HG02571 (cell line): ENCODE measurements at regions not wholly inside any gene's neighbourhood (a gene's known extent, or its start where the extent isn't known, plus 50 kb on each side); places are given as distances from the start of the nearest gene placed in this dataset.
"Not testable (repeated sequence)": the region's sequence is repeated elsewhere in the genome, so short reads cannot be mapped to it uniquely, and the experiment has no call there.

Experiments
- ATAC-seq: cut with Tn5 transposase; IDR thresholded peaks from one replicate; pipeline ENCODE4 v1.9.1; 2021; ENCODE audit warnings: mild to moderate bottlenecking, moderate library complexity; ENCODE audit not compliant: unreplicated experiment

DNA sequence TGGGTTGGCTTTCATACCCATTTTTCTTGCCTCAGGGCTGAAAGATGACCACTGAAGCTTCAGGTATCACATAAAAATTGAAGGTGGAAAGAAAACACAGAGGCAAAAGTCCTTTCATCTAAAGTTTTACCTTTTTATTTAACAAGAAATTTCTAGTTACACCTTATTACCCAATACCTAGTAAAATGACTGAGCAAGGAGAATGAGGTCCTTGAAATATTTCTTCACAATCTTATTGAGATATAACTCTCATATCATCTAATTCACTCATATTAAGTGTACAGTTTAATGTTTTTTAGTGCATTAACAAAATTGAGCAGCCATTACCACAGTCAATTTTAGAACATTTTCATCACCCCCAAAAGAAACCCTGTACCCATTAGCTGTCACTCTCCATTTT, 112.9 kb upstream of the ADTRP start:
- ATAC-seq: no peak

DNA sequence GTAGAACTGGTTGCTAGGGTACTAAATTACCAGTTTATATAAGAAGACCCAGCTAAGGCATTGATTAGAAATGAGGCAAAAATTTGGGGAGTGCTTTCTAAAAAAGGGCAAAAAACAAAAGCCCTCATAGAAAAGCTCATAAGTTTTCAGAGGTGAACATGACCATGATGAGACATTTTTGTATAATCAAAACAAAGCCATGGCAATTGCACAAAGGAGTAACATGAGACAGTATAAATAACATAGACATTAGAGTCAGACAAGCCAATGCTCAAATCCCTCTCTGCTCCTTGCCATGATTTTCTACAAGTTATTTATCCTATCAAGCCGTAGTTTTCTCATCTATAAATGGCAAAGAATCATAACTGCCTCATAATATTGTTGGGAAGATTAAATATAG, 112.2 kb upstream of the ADTRP start:
- no peak for ATAC-seq

DNA sequence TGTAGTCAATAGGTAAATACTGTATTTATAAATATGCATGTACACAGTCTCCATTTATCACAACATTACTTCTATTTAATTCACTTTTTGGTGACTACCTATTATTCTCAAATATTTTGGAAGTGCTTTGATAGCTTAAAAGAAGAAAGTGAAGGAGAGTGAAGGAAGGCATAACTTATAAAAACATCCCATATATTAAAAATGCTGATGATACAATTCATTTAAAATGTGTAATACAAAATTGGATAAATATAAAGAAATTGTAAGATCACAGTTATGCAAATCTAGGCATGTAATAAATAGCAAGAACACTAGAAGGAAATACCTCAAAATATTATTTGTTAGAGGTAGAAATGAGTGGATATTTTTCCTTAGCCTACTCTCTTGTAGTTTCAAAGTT, 111.6 kb upstream of the ADTRP start:
- no peak for ATAC-seq

DNA sequence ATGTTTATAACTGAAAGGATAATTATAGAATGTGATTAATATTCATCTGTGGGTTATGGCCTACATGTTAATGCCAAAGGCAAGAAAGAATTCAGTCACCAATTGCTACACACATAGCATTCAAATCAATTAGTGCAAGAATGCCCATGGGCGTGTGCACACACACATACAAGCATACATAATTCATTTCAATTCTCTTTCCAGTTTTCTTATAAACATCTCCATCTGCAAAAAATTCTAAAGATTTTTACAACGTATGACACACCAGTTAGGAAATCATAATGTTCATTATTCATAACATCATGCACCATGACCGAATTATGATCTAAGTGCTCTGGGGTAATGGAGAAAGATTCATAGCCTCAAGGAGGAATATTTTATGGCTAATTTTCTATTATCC, 111.0 kb upstream of the ADTRP start:
- ATAC-seq: no peak

DNA sequence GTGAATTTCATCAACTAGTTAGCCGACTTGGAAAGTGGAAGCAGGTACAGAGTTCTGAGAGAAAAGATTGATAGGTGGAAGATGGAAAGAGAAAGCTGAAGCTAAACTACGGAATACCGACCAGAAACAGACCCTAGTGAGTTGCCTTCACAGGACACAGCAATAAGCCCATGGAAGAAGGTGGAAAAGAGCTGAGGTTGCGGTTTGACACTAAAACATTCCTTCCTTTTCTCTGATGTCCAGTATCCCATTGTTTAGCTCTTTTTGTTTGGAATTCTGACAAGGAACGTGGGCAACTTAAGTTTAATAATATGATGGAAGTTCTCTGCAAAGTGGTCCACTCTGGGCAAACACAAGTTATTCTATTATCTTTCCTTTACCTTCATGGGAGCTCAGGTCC, 110.1 kb upstream of the ADTRP start:
- no peak for ATAC-seq

DNA sequence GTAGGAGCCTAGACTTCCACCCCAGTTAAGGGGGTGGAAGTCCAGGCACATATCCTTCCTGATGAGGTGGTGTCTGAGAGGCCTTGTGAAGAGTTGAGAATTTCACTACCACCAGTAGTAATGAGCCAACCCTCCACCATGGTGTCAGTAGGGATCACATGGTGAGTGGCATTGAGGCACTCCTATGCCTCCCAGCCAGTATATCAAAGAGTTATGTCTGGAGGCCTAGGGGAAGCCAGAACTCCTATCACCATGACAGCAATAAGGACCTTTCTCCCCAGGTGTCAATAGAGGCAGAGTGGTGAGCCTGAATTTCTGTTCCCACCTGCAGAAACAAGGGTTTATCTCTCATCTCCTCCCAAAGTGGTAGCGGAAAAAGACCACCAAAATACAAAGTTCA, 106.6 kb upstream of the ADTRP start:
- ATAC-seq: no peak

DNA sequence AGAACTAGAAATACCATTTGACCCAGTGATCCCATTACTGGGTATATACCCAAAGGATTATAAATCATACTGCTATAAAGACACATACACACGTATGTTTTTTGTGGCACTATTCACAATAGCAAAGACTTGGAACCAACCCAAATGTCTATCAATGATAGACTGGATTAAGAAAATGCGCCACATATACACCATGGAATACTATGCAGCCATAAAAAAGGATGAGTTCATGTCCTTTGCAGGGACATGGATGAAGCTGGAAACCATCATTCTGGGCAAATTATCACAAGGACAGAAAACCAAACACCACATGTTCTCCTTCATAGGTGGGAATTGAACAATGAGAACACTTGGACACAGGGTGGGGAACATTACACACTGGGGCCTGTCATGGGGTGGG, 104.9 kb upstream of the ADTRP start:
- ATAC-seq: not testable (repeated sequence)

DNA sequence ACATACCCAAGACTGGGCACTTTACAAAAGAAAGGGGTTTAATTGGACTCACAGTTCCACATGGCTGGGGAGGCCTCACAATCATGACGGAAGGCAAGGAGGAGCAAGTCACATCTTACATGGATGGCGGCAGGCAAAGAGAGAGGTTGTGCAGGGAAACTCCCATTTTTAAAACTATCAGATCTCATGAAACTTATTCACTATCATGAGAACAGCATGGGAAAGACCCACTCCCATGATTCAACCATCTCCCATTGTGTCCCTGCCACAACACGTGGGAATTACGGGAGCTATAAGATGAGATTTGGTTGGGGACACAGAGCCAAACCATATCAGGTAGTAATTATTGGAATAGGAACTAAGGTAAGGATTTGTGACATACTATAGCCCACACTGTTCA, 101.6 kb upstream of the ADTRP start:
- ATAC-seq: not testable (repeated sequence)

DNA sequence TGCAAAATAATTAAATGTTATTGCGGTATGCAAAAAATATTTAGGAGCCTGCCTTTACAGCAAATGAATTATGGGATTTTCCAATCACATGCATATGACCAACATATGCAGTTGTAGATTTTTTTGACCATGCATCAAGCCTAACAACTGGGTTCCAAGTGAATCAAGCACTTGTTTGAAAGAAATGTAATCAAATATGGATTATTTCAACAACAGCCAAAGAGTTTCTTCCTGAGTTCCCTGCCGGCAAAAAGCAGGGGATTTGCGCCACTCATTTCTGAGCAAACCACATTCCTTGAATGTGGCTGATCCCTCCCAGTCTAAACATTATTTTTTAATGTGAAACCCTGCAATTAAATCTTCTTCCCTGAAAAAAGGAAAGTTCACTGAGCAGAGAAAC, 100.1 kb upstream of the ADTRP start:
- ATAC-seq: no peak

DNA sequence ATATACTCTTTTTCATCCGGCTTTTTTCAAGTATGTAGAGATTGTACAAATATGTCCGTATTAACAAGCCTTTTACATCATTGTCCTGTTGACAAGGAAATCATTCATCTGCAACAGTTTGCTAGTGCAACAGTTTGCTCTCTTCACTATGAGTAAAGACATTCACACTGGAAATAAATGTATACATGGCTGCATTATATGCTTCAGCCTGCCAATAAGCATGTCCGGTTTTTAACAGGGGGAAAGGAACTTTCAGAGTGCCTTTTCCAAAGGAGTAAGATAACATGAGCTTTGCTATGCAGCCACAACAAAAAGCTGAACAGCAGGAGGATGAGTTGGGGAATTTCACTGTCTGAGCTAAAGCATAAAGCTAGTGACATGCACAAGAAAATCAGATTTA, 99.4 kb upstream of the ADTRP start:
- ATAC-seq: no peak

DNA sequence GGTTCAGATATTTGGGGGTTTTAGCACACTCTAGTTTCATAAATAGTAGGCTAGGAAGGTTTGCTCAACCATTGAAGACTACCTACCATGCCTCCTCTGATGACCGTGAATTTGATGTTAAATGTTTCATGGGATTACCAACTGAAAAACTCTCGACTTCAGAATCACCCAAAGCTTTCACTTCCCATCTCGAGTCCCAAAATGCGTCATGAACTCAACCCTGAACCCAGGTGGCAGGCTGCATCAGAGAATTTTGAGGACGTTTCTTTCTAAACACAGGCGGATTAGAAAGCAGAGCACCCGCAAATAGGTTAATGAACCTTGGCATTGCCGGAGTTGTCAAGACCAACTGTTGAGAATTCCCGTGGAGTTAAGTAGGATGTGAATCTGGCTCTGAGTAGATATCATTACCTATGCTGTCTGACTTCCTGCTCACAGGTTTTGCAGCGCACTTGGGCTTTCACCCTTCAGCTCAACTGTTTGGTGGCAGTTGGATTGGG, 98.4 kb upstream of the ADTRP start:
- peak; percentile 56 for ATAC-seq

DNA sequence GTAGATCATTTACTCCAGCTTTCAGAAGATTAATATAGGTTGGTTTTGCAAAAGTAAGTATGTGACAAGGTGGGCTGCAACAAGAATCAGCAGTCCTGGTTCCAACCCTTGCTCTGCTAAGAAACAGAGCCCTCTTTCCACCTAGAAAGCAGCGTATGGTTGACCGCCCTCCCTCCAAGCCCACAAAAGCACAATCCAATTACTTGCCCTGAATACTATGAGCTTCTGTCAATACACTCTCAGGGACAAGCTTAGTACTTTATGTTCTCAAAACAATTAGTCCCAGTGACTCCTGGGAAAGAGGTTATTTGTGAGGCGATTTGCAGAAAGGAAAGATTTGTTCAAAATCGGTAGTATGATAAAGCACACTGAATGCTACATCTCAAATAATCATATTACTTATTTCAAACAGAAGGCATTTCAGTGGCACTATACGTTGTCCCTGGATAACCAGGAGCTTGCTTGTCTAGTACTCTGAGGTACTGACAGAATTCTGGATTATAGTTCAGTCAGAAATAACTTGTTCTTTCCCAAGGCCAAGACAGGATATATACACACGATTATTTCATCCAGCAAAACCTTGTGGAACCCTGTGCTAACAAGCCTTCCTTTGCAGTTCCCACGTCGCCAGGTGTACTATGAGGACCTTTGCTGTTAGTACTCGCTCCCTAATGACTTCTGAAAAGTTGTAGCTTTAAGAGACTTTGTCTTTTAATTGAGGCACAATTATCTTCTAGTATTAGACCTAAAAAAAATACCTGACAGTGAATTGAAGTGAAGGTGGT, 96.9 kb upstream of the ADTRP start:
- ATAC-seq: no peak

DNA sequence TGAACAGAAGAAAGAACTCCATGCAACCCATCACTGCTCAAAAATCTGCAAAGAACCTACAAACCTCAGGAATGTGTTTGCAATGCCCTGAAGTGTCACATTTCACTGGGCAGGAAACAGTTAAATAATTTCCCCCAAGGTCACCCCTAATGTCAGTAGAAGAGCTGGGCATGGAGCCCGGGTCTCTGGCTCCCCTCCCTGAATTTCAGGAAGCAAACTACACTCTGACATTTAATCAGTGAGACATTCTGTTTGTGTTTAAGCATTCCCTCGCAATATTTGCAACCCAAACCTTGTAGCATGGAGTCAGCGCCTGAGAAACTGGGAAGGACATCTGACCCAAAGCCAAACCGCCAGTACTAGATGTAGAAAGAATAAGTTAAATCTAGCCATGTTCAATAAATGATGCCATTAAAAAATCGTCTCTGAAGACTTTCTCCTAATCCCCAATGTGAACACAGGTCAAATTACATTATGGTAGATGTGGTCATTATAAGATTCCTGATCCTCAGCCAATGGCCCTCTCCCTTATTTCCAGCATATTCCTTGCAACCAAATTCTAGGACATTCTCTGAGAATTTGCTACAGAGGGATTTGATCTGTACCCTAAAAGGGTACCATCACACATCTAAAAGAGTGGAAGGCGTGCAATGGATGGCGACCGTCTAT, 91.2 kb upstream of the ADTRP start:
- ATAC-seq: no peak

DNA sequence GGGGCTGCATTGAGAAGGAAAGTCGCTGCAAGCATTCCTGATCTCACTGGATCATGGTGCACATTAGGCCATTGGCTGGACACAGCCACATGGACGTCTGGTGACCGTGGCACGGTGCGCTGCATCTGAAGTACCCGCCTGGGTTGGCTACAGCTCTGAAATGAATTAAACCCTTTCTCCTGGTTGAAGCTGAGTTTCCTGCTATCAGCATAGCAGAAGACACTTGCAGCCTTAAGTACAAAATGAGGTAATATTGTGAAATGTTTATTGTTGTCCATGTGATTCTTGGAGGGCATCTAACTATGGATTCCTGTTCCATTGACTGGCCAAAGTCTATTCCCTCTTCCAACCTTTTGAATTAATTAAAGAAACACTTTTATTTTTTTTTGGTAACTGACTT, 89.8 kb upstream of the ADTRP start:
- ATAC-seq: no peak

DNA sequence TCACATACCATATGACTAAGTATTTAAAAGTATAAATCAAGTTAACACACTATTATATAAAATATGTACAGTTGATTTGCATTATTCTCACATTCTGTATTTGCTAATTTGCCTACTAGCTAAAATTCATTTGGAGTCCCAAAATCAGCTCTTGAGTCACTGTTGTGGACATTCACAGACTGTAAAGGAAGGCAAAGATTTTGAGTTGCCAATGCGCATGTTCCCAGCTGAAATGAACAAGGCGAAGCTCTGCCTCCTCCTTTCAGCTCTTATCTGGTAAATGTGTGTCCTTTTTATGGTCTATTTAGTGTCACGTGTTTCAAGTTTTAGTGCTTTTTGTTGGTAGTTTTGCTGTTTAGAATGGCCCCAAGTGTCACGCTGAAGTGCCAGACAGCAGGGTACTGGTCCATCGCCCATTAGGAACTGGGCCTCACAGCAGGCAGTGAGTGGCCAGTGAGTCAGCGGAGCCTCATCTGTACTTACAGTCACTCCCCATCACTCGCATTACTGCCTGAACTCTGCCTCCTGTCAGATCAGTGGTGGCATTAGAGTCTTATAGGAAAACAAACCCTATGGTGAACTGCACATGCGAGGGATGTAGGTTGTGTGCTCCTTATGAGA, 87.2 kb upstream of the ADTRP start:
- ATAC-seq: no peak

DNA sequence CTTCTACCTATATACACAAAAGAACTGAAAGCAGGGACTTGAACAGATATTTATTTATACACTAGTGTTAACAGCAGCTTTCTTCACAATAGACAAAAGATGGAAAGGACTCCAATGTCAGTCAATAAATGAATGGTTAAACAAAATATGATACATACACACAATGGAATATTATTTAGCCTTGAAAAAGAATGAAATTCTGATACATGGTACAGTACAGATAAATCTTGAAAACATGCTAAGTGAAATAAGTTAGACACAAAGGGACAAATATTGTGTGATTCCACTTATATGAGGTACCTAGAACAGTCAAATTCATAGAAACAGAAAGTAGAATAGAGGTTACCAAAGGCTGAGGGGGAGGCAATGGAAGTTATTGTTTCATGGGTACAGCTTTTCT, 79.8 kb upstream of the ADTRP start:
- ATAC-seq: no peak

DNA sequence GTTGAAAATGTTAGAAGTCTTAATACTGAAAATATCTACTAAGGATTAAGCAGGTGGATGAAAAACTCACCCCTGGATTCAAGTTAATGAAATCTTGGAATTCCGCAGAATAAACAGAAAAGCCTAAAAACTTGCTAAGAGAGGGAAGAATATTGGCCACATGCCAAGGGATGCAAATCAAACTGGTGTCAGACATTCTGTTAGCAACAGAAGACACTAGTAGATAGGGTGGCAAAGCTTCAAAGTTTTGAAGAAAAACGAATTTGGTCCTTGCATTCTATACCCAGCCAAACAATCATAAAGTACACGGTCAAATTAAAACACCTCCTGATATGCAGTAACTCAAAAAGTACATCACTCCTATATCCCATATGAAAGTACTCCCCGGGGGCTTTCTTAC, 77.1 kb upstream of the ADTRP start:
- no peak for ATAC-seq

DNA sequence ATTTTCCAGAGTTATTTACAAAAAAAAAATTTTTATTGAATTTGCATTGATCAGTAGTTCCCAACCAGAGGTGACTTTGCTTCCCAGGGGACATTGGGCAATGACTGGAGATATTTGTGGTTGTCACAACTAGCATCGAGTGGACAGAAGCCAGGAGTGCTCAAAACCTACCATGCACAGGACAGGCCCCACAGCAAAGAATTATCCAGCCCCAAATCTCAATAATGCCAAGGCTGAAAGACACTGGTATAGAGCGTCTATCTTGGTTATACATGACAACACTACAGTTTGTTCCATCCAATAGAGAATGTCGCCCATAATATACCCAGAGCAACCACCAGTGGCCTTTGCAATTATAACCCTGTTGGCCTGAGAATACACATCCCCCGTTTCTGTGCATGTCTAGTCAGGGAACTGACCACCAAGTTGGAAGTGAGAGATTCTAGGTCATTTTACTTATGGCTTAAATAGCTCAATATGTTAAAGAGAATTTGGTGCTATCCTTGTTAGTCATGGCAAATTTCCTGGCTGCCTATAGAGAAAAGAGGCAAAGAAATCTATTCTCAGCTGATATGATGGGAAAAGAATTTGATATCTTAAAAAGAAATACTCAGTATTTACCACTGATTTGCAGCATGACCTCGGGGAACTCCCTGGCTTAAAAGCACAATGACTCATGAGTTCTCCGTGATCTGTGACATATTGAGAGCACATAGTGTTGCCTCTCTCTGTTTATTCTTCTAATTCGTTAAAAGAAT, 76.0 kb upstream of the ADTRP start:
- no peak for ATAC-seq

DNA sequence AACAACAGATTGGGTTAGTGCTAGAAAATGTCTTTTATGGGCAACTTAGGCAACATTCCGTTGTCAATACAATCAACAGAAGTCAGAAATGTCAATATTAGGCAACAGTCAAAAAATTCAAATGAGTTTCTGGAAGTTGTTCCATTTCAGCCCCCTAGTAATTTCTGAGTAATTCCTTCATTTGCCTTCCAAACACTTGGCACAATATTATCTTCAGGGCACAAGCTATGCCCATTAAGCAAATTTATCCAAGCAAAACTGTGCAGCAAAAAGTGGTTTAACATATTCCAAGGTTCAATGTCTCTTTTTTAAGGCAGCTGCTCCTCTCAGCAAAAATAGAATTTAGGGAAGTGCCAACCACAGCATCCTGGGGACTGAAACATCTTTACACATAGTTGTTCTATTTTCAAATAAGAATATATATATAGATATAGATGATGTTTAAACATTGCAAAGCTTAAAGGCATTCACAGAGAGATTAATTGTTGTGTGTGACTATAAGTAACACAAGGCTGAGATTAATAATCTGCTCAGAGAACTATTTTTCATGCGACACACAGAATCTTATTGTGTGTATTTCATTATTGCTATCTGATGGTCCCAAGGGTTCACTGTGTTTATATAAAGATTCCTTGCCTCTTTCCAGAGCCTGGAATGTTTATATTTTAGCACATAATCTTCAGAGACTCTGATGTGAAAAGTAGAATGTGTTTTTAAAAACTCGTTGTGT, 75.2 kb upstream of the ADTRP start:
- ATAC-seq: no peak

DNA sequence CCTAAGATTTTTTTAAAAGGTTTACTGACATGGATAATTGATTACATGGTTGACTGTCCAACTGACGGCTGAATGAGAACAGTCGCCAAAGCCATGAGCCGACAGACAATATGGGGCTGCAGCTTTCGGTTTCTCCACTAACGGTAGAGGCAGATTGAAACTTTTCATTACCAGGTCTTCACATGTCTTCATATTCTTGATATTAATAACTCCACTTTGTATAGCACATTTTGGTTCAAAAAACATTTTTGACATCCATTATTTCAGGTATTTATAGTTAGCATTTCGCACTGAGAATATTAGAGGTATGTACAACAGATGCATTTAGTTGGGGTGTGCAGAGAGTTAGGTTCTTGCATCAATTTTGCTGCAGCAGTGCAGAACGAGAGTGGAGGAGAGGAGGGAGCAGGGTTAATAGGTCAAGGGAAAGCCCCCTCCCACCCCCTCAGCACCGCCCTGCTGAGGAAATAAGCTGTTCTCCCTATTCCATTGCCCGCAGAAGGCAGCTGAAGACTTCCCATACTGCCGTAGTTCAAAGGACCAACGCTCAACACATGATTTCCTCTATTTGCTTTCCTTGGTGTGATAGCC, 73.6 kb upstream of the ADTRP start:
- ATAC-seq: peak; percentile 61
